A549 (cell line): ENCODE measurements at regions not wholly inside any gene's neighbourhood (a gene's known extent, or its start where the extent isn't known, plus 50 kb on each side); places are given as distances from the start of the nearest gene placed in this dataset.

Experiments
- ATAC-seq, 2 experiments: fragments of 200-7000 bp in 1 of 2; fragments of >200 bp in 1 of 2; cut with Nextera tagmentation in 1 of 2; cut with Tn5 transposase in 1 of 2; 3 replicates each; pipeline versions ENCODE4 v1.8.0 to v1.9.1; 2018 to 2020; ENCODE audit warnings: mild to moderate bottlenecking in 1 of 2, moderate library complexity in 1 of 2
- CTCF ChIA-PET: fragments of 300-600 bp; sonication (Branson Sonifier 250); formaldehyde crosslinking; extraction: SDS; loops from one replicate; lab custom pipeline; 2021; ENCODE audit warnings: antibody characterized with exemption, inconsistent platforms; lab: Yijun Ruan, JAX
- POLR2A ChIA-PET: fragments of 350-600 bp; formaldehyde crosslinking; extraction: SDS; loops from one replicate; lab custom pipeline; 2021; ENCODE audit warnings: antibody characterized with exemption, inconsistent platforms; lab: Yijun Ruan, JAX
- DNase-seq, 2 experiments: peaks; one replicate each; pipeline versions ENCODE4 v3.0.0 to v3.0.0-alpha.2; 2011 to 2016; ENCODE audit warnings: low read depth in 1 of 2, low spot score in 1 of 2
- FAIRE-seq: peaks from 2 replicates; lab custom pipeline; 2011; peaks lifted over from hg19 to GRCh38; lab: Jason Lieb, UNC
- H3K27ac ChIP-seq, 2 experiments: fragments of >200 bp; sonication (Bioruptor Twin); formaldehyde crosslinking; 3 replicates each; pipeline ENCODE4 v1.5.1; 2016 to 2017
- H3K4me1 ChIP-seq: fragments of >200 bp; sonication (Bioruptor Twin); formaldehyde crosslinking; 3 replicates; pipeline ENCODE4 v1.6.1; 2016
- H3K4me2 ChIP-seq: fragments of >200 bp; sonication (Bioruptor Twin); formaldehyde crosslinking; 3 replicates; pipeline ENCODE4 v1.6.1; 2016
- H3K4me3 ChIP-seq: fragments of >200 bp; sonication (Bioruptor Twin); formaldehyde crosslinking; 3 replicates; pipeline ENCODE4 v1.5.1; 2016
- H3K9me3 ChIP-seq: fragments of >200 bp; sonication (Bioruptor Twin); formaldehyde crosslinking; 3 replicates; pipeline ENCODE4 v1.6.1; 2016
- BCL3 ChIP-seq: fragments of >200 bp; sonication (Bioruptor Twin); formaldehyde crosslinking; IDR thresholded peaks from 3 replicates; pipeline ENCODE4 v1.6.1; 2016
- CBX2 ChIP-seq: fragments of 200-600 bp; sonication (generic); IDR thresholded peaks from 2 replicates; pipeline ENCODE4 v1.6.1; 2016; ENCODE audit warnings: low read depth, mild to moderate bottlenecking, borderline replicate concordance
- CBX8 ChIP-seq: fragments of 200-600 bp; sonication (generic); IDR thresholded peaks from 2 replicates; pipeline ENCODE4 v1.6.1; 2016
- CHD2 ChIP-seq: fragments of 150-350 bp; IDR thresholded peaks from 2 replicates; pipeline ENCODE4 v1.6.1; 2014; ENCODE audit warnings: low read length; ENCODE audit not compliant: partially characterized antibody
- CHD4 ChIP-seq: fragments of 200-600 bp; sonication (generic); IDR thresholded peaks from 2 replicates; pipeline ENCODE4 v1.6.1; 2016; ENCODE audit warnings: antibody characterized with exemption, mild to moderate bottlenecking, borderline replicate concordance
- CTCF ChIP-seq: fragments of >200 bp; sonication (Bioruptor Twin); formaldehyde crosslinking; IDR thresholded peaks from 3 replicates; pipeline ENCODE4 v1.5.1; 2016
- EHMT2 ChIP-seq: fragments of 200-600 bp; sonication (generic); IDR thresholded peaks from 2 replicates; pipeline ENCODE4 v1.6.1; 2016; ENCODE audit warnings: antibody characterized with exemption, low read depth, mild to moderate bottlenecking, moderate library complexity
- EP300 ChIP-seq, 2 experiments: fragments of >200 bp; sonication (Bioruptor Twin); formaldehyde crosslinking; IDR thresholded peaks; 2 replicates in 1 of 2; 3 replicates in 1 of 2; pipeline ENCODE4 v1.6.1; 2016 to 2017
- FOSB ChIP-seq: fragments of 250-450 bp; sonication (Bioruptor Pico); IDR thresholded peaks from 2 replicates; pipeline ENCODE4 v1.5.0; 2020; ENCODE audit warnings: mild to moderate bottlenecking, moderate library complexity
- HEYL ChIP-seq: fragments of 250-450 bp; sonication (Bioruptor Pico); IDR thresholded peaks from 2 replicates; pipeline ENCODE4 v1.8.0; 2021; ENCODE audit warnings: mild to moderate bottlenecking, moderate library complexity
- MAFK ChIP-seq: fragments of 450-650 bp; IDR thresholded peaks from 2 replicates; pipeline ENCODE4 v1.6.1; 2014; ENCODE audit not compliant: partially characterized antibody
- MYC ChIP-seq: IDR thresholded peaks from 2 replicates; pipeline ENCODE4 v1.6.1; 2012; ENCODE audit warnings: mild to moderate bottlenecking, inconsistent platforms, low read length, improper control_type of control experiment, borderline replicate concordance
- NFE2L2 ChIP-seq: fragments of 150-350 bp; conservative IDR thresholded peaks from 2 replicates; pipeline ENCODE4 v1.6.1; 2014; ENCODE audit warnings: low read length
- NPAS2 ChIP-seq: fragments of 250-450 bp; sonication (Bioruptor Pico); IDR thresholded peaks from 2 replicates; pipeline ENCODE4 v1.8.0; 2022; ENCODE audit warnings: mild to moderate bottlenecking, moderate library complexity, borderline replicate concordance
- POLR2A ChIP-seq: IDR thresholded peaks from 2 replicates; pipeline ENCODE4 v1.6.1; 2012; ENCODE audit warnings: mild to moderate bottlenecking, low read length
- POLR2AphosphoS2 ChIP-seq: conservative IDR thresholded peaks from 2 replicates; pipeline ENCODE4 v1.6.1; 2012; ENCODE audit warnings: low read length, improper control_type of control experiment, inconsistent platforms
- RAD21 ChIP-seq, 2 experiments: fragments of >200 bp in 1 of 2; sonication (Bioruptor Twin) in 1 of 2; formaldehyde crosslinking in 1 of 2; IDR thresholded peaks in 1 of 2; conservative IDR thresholded peaks in 1 of 2; 2 replicates in 1 of 2; 3 replicates in 1 of 2; pipeline ENCODE4 v1.6.1; 2012 to 2018; ENCODE audit warnings: inconsistent platforms in 1 of 2
- RARB ChIP-seq: fragments of 250-450 bp; sonication (Bioruptor Pico); IDR thresholded peaks from 2 replicates; pipeline ENCODE4 v1.8.0; 2021; ENCODE audit warnings: mild to moderate bottlenecking, moderate library complexity
- RCOR1 ChIP-seq: fragments of 150-350 bp; IDR thresholded peaks from 2 replicates; pipeline ENCODE4 v1.6.1; 2014; ENCODE audit warnings: antibody characterized with exemption, low read length, low read depth
- RNF2 ChIP-seq: fragments of 200-600 bp; sonication (generic); IDR thresholded peaks from 2 replicates; pipeline ENCODE4 v1.6.1; 2016; ENCODE audit warnings: low read depth, mild to moderate bottlenecking, antibody characterized with exemption, moderate library complexity, borderline replicate concordance
- SREBF2 ChIP-seq: fragments of 450-650 bp; IDR thresholded peaks from 2 replicates; pipeline ENCODE4 v1.6.1; 2014; ENCODE audit warnings: mild to moderate bottlenecking, moderate library complexity
- TFCP2L1 ChIP-seq: fragments of 250-450 bp; sonication (Bioruptor Pico); IDR thresholded peaks from 2 replicates; pipeline ENCODE4 v1.5.0; 2021; ENCODE audit warnings: mild to moderate bottlenecking
- TP53 ChIP-seq: fragments of 250-450 bp; sonication (Bioruptor Pico); IDR thresholded peaks from 2 replicates; pipeline ENCODE4 v1.5.0; 2021; ENCODE audit warnings: mild to moderate bottlenecking, moderate library complexity
- ZFP36 ChIP-seq: fragments of 450-650 bp; IDR thresholded peaks from 2 replicates; pipeline ENCODE4 v1.6.1; 2014; ENCODE audit warnings: borderline replicate concordance; ENCODE audit not compliant: partially characterized antibody
- WGBS: methylation state at CpG from one replicate; pipeline ENCODE4 v1.1.6; 2017; ENCODE audit errors: missing lambda C conversion rate; 5-methylcytosine and 5-hydroxymethylcytosine counted together
- TF ChIP-seq, protein P1 (sequence below): IDR thresholded peaks from 2 replicates; pipeline ENCODE4 v1.6.1; 2012
- TF ChIP-seq, protein P2 (sequence below): fragments of 450-650 bp; IDR thresholded peaks from 2 replicates; pipeline ENCODE4 v1.6.1; 2014; ENCODE audit warnings: antibody characterized with exemption
- TF ChIP-seq, protein P3 (sequence below): fragments of >200 bp; sonication (Bioruptor Twin); formaldehyde crosslinking; IDR thresholded peaks from 2 replicates; pipeline ENCODE4 v1.6.1; 2016

- no peak for ATAC-seq
- Histone ChIP-seq H3K27ac (peak overlapping the region in 1 of 2 experiments; percentile 11; a peak in 1 of 6 replicates), H3K4me2 (no peak overlapping the region), H3K9me3 (no peaks in the 10 kb centered on the region), H3K4me3 (no peak overlapping the region), H3K4me1 (peaks cover 34% of the 10 kb centered on the region)
- 82% methylated on average over 3 of the region's 3 CpGs for WGBS
- TF ChIP-seq MYC (no peak), NFE2L2 (no peak), CTCF (no peak), CHD4 (no peak), TP53 (no peak), ZFP36 (no peak), EHMT2 (no peak), CBX2 (no peak), SREBF2 (no peak), HEYL (no peak), TFCP2L1 (no peak), RARB (CRISPR knock-in tag) (no peak), EP300 (IDR thresholded peaks at IDR 0.05) (no peak), POLR2AphosphoS2 (no peak), RCOR1 (no peak), CHD2 (no peak)
- TF ChIP-seq, protein P1, sequence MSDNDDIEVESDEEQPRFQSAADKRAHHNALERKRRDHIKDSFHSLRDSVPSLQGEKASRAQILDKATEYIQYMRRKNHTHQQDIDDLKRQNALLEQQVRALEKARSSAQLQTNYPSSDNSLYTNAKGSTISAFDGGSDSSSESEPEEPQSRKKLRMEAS = no peak
- no peak for FAIRE-seq
- DNase-seq = no peak
- POLR2A ChIA-PET = no interaction called here
- CTCF ChIA-PET = no interaction called here
Measured at GRCh38 chr5:17383526-17383925, 114.5 kb upstream of the TAF11L2 start.

DNA sequence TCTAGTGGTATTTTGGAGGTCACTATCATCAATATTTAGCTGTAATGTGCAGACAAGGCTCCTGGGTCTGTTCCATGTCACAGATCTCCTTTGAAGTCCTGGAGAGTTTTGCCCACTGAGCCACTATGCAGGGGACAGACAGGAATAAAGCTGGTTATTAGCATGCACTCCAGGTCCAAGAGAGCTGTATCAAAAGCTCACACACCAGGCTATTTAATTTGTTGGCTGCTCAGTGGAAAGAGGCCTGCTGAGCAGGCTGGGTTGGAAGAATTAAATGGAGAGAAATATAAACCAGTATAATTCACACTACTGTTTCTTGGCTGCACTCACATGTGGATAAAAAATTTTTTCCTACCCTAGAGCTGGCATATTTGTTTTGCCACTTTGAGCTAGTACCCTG lies 113.8 kb upstream of the TAF11L2 start:
- CTCF ChIA-PET = interaction anchor here (1.6 kb wide), 1 partner anchor 10 kb away, joined by 7 read pairs; no protein-coding TSS in a partner anchor
- POLR2A ChIA-PET = no interaction called here
- no peak for DNase-seq
- no peaks in the 10 kb centered on the region for H3K9me3 ChIP-seq
- TF ChIP-seq RCOR1 = no peak
- no peak for TF ChIP-seq FOSB (CRISPR knock-in tag)
- TF ChIP-seq, protein P2, sequence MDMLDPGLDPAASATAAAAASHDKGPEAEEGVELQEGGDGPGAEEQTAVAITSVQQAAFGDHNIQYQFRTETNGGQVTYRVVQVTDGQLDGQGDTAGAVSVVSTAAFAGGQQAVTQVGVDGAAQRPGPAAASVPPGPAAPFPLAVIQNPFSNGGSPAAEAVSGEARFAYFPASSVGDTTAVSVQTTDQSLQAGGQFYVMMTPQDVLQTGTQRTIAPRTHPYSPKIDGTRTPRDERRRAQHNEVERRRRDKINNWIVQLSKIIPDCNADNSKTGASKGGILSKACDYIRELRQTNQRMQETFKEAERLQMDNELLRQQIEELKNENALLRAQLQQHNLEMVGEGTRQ = no peak
- ATAC-seq = no peak
- no peak overlapping the region for H3K4me2 ChIP-seq
- peak overlapping the region in 1 of 2 experiments; percentile 11; a peak in 1 of 6 replicates for H3K27ac ChIP-seq
- H3K4me3 ChIP-seq = no peak overlapping the region
- peaks cover 27% of the 10 kb centered on the region for H3K4me1 ChIP-seq
- no peak for FAIRE-seq

DNA sequence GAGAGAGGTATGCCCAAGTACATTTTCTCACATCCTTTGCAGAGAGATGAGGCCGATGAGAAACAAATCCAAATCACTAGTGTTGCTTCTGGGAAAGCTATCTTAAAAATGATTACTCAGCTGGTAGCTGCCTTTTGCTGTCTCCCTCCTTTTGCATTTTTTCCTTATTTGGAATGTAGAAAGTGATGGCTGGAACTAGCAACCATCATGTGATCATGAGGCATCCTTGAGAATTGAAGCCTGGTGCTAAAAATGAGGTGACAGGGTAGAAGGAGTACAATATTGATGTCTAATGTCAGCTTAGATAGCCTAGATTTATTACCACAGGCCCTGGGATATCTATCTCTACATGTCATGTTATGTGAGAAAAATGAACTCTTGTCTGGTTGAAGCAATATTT lies 109.3 kb upstream of the TAF11L2 start:
- H3K27ac ChIP-seq = no peak overlapping the region
- 100% methylated on average over 1 of the region's 1 CpG for WGBS
- ChIA-PET POLR2A (no interaction called here), CTCF (interaction anchor here (0.6 to 2.0 kb wide), 3 partner anchors 9 to 173 kb away, joined by 3 to 7 read pairs (median 5); no protein-coding TSS in a partner anchor)
- no peak overlapping the region for H3K4me2 ChIP-seq
- DNase-seq (no peak), FAIRE-seq (no peak), ATAC-seq (no peak)
- no peaks in the 10 kb centered on the region for H3K4me1 ChIP-seq
- H3K9me3 ChIP-seq = no peaks in the 10 kb centered on the region
- H3K4me3 ChIP-seq = no peak overlapping the region
- TF ChIP-seq BCL3 (no peak), CTCF (no peak), CBX2 (no peak), NFE2L2 (no peak), RNF2 (no peak), MYC (no peak), TP53 (no peak), POLR2A (no peak), RARB (CRISPR knock-in tag) (no peak), CBX8 (no peak), POLR2AphosphoS2 (no peak), NPAS2 (CRISPR knock-in tag) (no peak), CHD2 (no peak), RCOR1 (no peak), MAFK (no peak), RAD21 (conservative IDR thresholded peaks at IDR 0.05 in 1 of 2, IDR thresholded peaks at IDR 0.05 in 1 of 2) (no peak)
- TF ChIP-seq, protein P3, sequence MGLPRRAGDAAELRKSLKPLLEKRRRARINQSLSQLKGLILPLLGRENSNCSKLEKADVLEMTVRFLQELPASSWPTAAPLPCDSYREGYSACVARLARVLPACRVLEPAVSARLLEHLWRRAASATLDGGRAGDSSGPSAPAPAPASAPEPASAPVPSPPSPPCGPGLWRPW = no peak
- TF ChIP-seq, protein P2 = no peak
